CD8-positive, alpha-beta memory T cell (primary cell): ENCODE measurements at regions not wholly inside any gene's neighbourhood (a gene's known extent, or its start where the extent isn't known, plus 50 kb on each side); places are given as distances from the start of the nearest gene placed in this dataset.
"Not testable (repeated sequence)": the region's sequence is repeated elsewhere in the genome, so short reads cannot be mapped to it uniquely, and the experiment has no call there.

Source experiments
- CTCF ChIA-PET: fragments of 350-600 bp; sonication (Branson Sonifier 250); formaldehyde crosslinking; loops from one replicate; lab custom pipeline; 2021; ENCODE audit warnings: antibody characterized with exemption; lab: Charles Lee
- POLR2A ChIA-PET: fragments of 350-600 bp; sonication (Branson Sonifier 250); formaldehyde crosslinking; loops from one replicate; lab custom pipeline; 2021; ENCODE audit warnings: antibody characterized with exemption; lab: Charles Lee
- DNase-seq, 5 donors: peaks; one replicate each; pipeline versions ENCODE4 v3.0.0 to v3.0.0-alpha.2; 2020 to 2022; ENCODE audit warnings: mixed read lengths in 1 of 5
- H3K27ac ChIP-seq: one replicate; pipeline ENCODE4 v1.7.0; 2013; ENCODE audit warnings: low read depth, mild to moderate bottlenecking, low read length, moderate library complexity
- H3K27me3 ChIP-seq: 2 replicates; pipeline ENCODE4 v1.7.0; 2013; ENCODE audit warnings: low read length, mild to moderate bottlenecking; ENCODE audit not compliant: insufficient read depth, poor library complexity, severe bottlenecking
- H3K36me3 ChIP-seq: 2 replicates; pipeline ENCODE4 v1.7.0; 2013; ENCODE audit warnings: mild to moderate bottlenecking, low read length, moderate library complexity; ENCODE audit not compliant: insufficient read depth
- H3K4me1 ChIP-seq: 2 replicates; pipeline ENCODE4 v1.7.0; 2013; ENCODE audit warnings: mild to moderate bottlenecking, low read length, moderate library complexity; ENCODE audit not compliant: insufficient read depth
- H3K4me3 ChIP-seq: 2 replicates; pipeline ENCODE4 v1.7.0; 2013; ENCODE audit warnings: mild to moderate bottlenecking, low read length
- H3K9me3 ChIP-seq: 2 replicates; pipeline ENCODE4 v1.7.0; 2013; ENCODE audit warnings: mild to moderate bottlenecking, low read length
- H3K27ac Mint-ChIP-seq, 8 donors: one replicate each; pipeline ENCODE4 v1.8.0; 2020 to 2021; ENCODE audit warnings: mixed read lengths in 8 of 8, mild to moderate bottlenecking in 6 of 8, inconsistent platforms in 3 of 8, moderate library complexity in 3 of 8
- H3K27me3 Mint-ChIP-seq, 2 donors: one replicate each; pipeline ENCODE4 v1.8.0; 2020 to 2021; ENCODE audit warnings: mixed read lengths in 2 of 2, mild to moderate bottlenecking in 1 of 2, moderate library complexity in 1 of 2
- H3K36me3 Mint-ChIP-seq, 3 donors: one replicate each; pipeline ENCODE4 v1.8.0; 2020 to 2021; ENCODE audit warnings: mixed read lengths in 3 of 3, inconsistent platforms in 1 of 3, mild to moderate bottlenecking in 1 of 3
- H3K4me1 Mint-ChIP-seq, 3 donors: one replicate each; pipeline ENCODE4 v1.8.0; 2020 to 2021; ENCODE audit warnings: mixed read lengths in 3 of 3, inconsistent platforms in 1 of 3, mild to moderate bottlenecking in 1 of 3
- H3K4me3 Mint-ChIP-seq, 7 donors: one replicate each; pipeline ENCODE4 v1.8.0; 2020 to 2021; ENCODE audit warnings: mixed read lengths in 7 of 7, mild to moderate bottlenecking in 6 of 7, moderate library complexity in 4 of 7, inconsistent platforms in 2 of 7
- H3K9me3 Mint-ChIP-seq, 5 donors: one replicate each; pipeline ENCODE4 v1.8.0; 2020 to 2022; ENCODE audit warnings: mixed read lengths in 5 of 5, mild to moderate bottlenecking in 3 of 5, moderate library complexity in 2 of 5, inconsistent platforms in 1 of 5

DNA sequence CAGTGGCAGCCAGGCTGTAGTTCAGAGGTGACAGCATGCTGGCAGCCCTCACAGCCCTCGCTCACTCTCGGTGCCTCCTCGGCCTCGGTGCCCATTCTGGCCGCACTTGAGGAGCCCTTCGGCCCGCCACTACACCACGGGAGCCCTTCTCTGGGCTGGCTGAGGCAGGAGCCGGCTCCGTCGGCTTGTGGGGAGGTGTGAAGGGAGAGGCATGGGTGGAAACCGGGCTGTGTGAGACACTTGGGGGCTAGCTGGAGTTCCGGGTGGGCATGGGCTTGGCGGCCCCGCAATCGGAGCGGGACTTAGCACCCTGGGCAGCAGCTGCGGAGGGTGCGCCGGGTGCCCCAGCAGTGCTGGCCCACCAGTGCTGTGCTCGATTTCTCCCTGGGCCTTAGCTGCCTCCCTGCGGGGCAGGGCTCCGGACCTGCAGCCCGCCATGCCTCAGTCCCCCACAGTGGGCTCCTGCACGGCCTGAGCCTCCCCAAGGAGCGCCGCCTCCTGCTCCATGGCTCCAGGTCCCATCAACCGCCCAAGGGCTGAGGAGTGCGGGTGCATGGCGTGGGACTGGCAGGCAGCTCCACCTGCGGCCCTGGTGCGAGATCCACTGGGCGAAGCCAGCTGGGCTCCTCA, 396.8 kb downstream of the FAM72C start:
- Mint-ChIP-seq H3K9me3 (peaks cover 0 to 15% (median 4%) of the 10 kb centered on the region in 5 donors), H3K36me3 (no peaks in the 10 kb centered on the region), H3K4me1 (no peaks in the 10 kb centered on the region), H3K27me3 (peaks cover 0 to 2% of the 10 kb centered on the region in 2 donors), H3K27ac (no peak overlapping the region), H3K4me3 (no peak overlapping the region)
- H3K4me3 ChIP-seq = no peak overlapping the region
- no peak overlapping the region for H3K27ac ChIP-seq
- no peaks in the 10 kb centered on the region for H3K4me1 ChIP-seq
- no peaks in the 10 kb centered on the region for H3K36me3 ChIP-seq
- POLR2A ChIA-PET = no interaction called here
- DNase-seq = no peak
- H3K27me3 ChIP-seq = no peaks in the 10 kb centered on the region
- no peaks in the 10 kb centered on the region for H3K9me3 ChIP-seq
- CTCF ChIA-PET = no interaction called here

- not testable (repeated sequence) for H3K4me1 Mint-ChIP-seq, H3K36me3 Mint-ChIP-seq
These were observed 399.1 kb downstream of the FAM72C start for GRCh38 chr1:143572661-143573060.

DNA sequence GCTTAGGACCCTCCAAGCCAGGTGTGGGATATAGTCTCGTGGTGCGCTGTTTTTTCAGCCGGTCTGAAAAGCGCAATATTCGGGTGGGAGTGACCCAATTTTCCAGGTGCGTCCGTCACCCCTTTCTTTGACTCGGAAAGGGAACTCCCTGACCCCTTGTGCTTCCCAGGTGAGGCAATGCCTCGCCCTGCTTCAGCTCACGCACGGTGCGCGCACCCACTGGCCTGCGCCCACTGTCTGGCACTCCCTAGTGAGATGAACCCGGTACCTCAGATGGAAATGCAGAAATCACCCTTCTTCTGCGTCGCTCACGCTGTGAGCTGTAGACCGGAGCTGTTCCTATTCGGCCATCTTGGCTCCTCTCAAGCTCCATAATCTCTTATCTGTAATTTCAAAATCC, 408.0 kb downstream of the FAM72C start:
- H3K36me3 ChIP-seq, H3K9me3 Mint-ChIP-seq, H3K4me3 ChIP-seq, H3K36me3 Mint-ChIP-seq, POLR2A ChIA-PET, H3K27me3 Mint-ChIP-seq, H3K27me3 ChIP-seq, H3K4me1 Mint-ChIP-seq, CTCF ChIA-PET, H3K27ac Mint-ChIP-seq, H3K9me3 ChIP-seq, H3K27ac ChIP-seq, H3K4me1 ChIP-seq, DNase-seq, H3K4me3 Mint-ChIP-seq: not testable (repeated sequence)

More at GRCh38 chr1:143572661-143573060, 399.1 kb downstream of the FAM72C start:
- H3K27me3 ChIP-seq, H3K9me3 ChIP-seq, CTCF ChIA-PET, H3K4me1 ChIP-seq, H3K9me3 Mint-ChIP-seq, H3K27ac ChIP-seq, POLR2A ChIA-PET, H3K36me3 ChIP-seq, DNase-seq, H3K4me3 ChIP-seq, H3K27me3 Mint-ChIP-seq, H3K4me3 Mint-ChIP-seq: not testable (repeated sequence)
- peak overlapping the region in 1 of 8 donors; percentile 90 for H3K27ac Mint-ChIP-seq

DNA sequence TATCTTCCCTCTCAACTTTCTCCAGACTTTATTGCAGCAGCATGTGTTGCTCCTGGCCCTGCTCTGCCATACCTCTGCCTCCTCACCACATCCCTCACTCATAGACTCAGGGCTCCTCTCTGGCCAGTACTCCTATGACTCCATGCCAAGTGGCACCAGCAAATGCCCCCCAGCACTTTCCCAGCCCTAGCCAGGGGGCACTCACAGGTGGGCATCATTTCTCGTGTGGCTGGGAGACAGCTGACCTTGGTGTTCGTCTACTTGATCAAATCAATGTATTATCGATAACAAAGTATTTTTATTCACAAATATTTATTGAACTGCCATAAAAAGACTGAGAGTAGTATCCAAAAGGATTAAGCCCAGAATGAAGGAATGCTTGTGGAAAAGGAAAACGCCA, 418.2 kb downstream of the FAM72C start:
- H3K27ac Mint-ChIP-seq = no peak overlapping the region
- ChIA-PET CTCF (no interaction called here), POLR2A (no interaction called here)
- no peaks in the 10 kb centered on the region for H3K36me3 Mint-ChIP-seq
- no peak overlapping the region for H3K27ac ChIP-seq
- peaks cover 0 to 17% (median 0%) of the 10 kb centered on the region in 5 donors for H3K9me3 Mint-ChIP-seq
- H3K4me1 ChIP-seq = no peaks in the 10 kb centered on the region
- no peak overlapping the region for H3K4me3 Mint-ChIP-seq
- H3K9me3 ChIP-seq = no peaks in the 10 kb centered on the region
- no peaks in the 10 kb centered on the region for H3K27me3 ChIP-seq
- H3K4me3 ChIP-seq = no peak overlapping the region
- no peaks in the 10 kb centered on the region for H3K27me3 Mint-ChIP-seq
- no peak for DNase-seq
- no peaks in the 10 kb centered on the region for H3K4me1 Mint-ChIP-seq
- no peaks in the 10 kb centered on the region for H3K36me3 ChIP-seq

DNA sequence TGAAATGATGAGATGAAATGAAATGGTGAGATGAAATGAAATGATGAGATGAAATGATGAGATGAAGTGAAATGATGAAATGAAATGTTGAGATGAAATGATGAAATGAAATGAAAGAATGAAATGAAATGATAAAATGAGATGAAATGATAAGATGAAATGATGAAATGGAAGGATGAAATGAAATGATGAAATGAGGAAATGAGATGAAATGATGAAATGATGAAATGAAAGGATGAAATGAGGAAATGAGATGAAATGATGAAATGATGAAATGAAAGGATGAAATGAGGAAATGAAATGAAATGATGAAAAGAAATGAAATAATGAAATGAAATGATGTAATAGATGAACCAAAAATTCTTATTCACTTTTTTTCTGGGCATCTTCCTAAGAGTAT, 467.1 kb downstream of the FAM72C start:
- H3K4me1 ChIP-seq, CTCF ChIA-PET, DNase-seq, H3K27me3 ChIP-seq, H3K36me3 ChIP-seq, H3K4me1 Mint-ChIP-seq, H3K4me3 ChIP-seq, H3K4me3 Mint-ChIP-seq, H3K9me3 ChIP-seq, H3K27ac ChIP-seq, POLR2A ChIA-PET: not testable (repeated sequence)
- peaks cover 4 to 25% (median 18%) of the 10 kb centered on the region in 5 donors for H3K9me3 Mint-ChIP-seq
- peaks cover 0 to 12% (median 2%) of the 10 kb centered on the region in 3 donors for H3K36me3 Mint-ChIP-seq
- H3K27ac Mint-ChIP-seq = peak overlapping the region in 1 of 8 donors; percentile 68
- peaks cover 12 to 16% of the 10 kb centered on the region in 2 donors for H3K27me3 Mint-ChIP-seq

DNA sequence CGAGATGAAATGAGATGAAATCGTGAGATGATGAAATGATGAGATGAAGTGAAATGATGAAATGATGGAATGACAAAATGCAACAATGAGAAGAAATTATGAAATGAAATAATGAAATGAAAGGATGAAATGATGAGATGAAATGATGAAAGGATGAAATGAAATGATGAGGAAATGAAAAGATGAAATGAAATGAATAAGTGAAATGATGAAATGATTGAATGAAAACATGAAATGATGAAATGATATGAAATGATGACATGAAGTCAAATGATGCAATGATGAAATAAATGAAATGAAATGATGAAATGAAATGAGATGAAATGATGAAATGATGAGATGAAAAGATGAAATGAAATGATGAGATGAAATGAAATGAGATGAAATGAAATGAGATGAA, 467.7 kb downstream of the FAM72C start:
- Mint-ChIP-seq H3K36me3 (peaks cover 0 to 12% (median 2%) of the 10 kb centered on the region in 3 donors), H3K27me3 (peaks cover 12 to 16% of the 10 kb centered on the region in 2 donors), H3K9me3 (peaks cover 4 to 25% (median 18%) of the 10 kb centered on the region in 5 donors)
- H3K4me3 ChIP-seq, H3K9me3 ChIP-seq, H3K4me1 ChIP-seq, DNase-seq, POLR2A ChIA-PET, CTCF ChIA-PET, H3K27ac Mint-ChIP-seq, H3K27me3 ChIP-seq, H3K36me3 ChIP-seq, H3K27ac ChIP-seq, H3K4me1 Mint-ChIP-seq, H3K4me3 Mint-ChIP-seq: not testable (repeated sequence)

DNA sequence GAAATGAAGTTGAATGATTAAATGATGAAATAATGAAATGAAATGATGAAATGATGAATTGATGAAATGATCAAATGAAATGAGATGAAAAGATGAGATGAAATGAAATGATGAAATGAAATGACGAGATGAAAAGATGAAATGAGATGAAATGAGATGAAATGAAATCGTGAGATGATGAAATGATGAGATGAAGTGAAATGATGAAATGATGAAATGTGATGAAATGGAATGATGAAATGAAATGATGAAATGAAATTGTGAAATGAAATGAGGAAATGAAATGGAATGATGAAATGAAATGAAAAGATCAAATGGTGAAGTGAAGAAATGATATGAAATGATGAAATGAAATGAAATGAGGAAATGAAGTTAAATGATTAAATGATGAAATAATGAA, 468.7 kb downstream of the FAM72C start:
- H3K9me3 ChIP-seq, H3K4me3 Mint-ChIP-seq, H3K4me3 ChIP-seq, H3K27me3 ChIP-seq, H3K4me1 Mint-ChIP-seq, CTCF ChIA-PET, H3K27ac ChIP-seq, POLR2A ChIA-PET, DNase-seq, H3K36me3 ChIP-seq, H3K4me1 ChIP-seq, H3K27ac Mint-ChIP-seq: not testable (repeated sequence)
- H3K27me3 Mint-ChIP-seq = peaks cover 12 to 16% of the 10 kb centered on the region in 2 donors
- peaks cover 0 to 12% (median 2%) of the 10 kb centered on the region in 3 donors for H3K36me3 Mint-ChIP-seq
- H3K9me3 Mint-ChIP-seq = peaks cover 4 to 25% (median 18%) of the 10 kb centered on the region in 5 donors

- peaks cover 4 to 25% (median 18%) of the 10 kb centered on the region in 5 donors for H3K9me3 Mint-ChIP-seq
- H3K27ac Mint-ChIP-seq, H3K4me1 Mint-ChIP-seq, DNase-seq, H3K27me3 ChIP-seq, CTCF ChIA-PET, H3K27ac ChIP-seq, H3K4me1 ChIP-seq, POLR2A ChIA-PET, H3K36me3 ChIP-seq, H3K9me3 ChIP-seq, H3K4me3 ChIP-seq: not testable (repeated sequence)
- H3K4me3 Mint-ChIP-seq = peak overlapping the region in 1 of 7 donors; percentile 10
- H3K36me3 Mint-ChIP-seq = peaks cover 0 to 12% (median 2%) of the 10 kb centered on the region in 3 donors
- H3K27me3 Mint-ChIP-seq = peaks cover 12 to 16% of the 10 kb centered on the region in 2 donors
These were observed 469.7 kb downstream of the FAM72C start for GRCh38 chr1:143502038-143502437.
